Neuronal stem cell (in vitro differentiated cells): ENCODE measurements at regions not wholly inside any gene's neighbourhood (a gene's known extent, or its start where the extent isn't known, plus 50 kb on each side); places are given as distances from the start of the nearest gene placed in this dataset.
"Not testable (repeated sequence)": the region's sequence is repeated elsewhere in the genome, so short reads cannot be mapped to it uniquely, and the experiment has no call there.

Experiments
- DNase-seq: peaks from one replicate; pipeline ENCODE4 v3.0.0-alpha.2; 2013; ENCODE audit warnings: low spot score
- H2AFZ ChIP-seq: one replicate; pipeline ENCODE4 v1.6.1; 2013; ENCODE audit warnings: mild to moderate bottlenecking, low read length, inconsistent platforms
- H2AK5ac ChIP-seq: 2 replicates; pipeline ENCODE4 v1.6.1; 2013; ENCODE audit warnings: low read depth, mild to moderate bottlenecking, inconsistent platforms, low read length, moderate library complexity, mixed read lengths
- H2BK120ac ChIP-seq: 2 replicates; pipeline ENCODE4 v1.6.1; 2013; ENCODE audit warnings: low read depth, mild to moderate bottlenecking, inconsistent platforms, low read length, moderate library complexity, mixed read lengths
- H2BK12ac ChIP-seq: one replicate; pipeline ENCODE4 v1.6.1; 2013; ENCODE audit warnings: low read length, inconsistent platforms
- H2BK15ac ChIP-seq: 2 replicates; pipeline ENCODE4 v1.6.1; 2013; ENCODE audit warnings: mild to moderate bottlenecking, low read length, inconsistent platforms, mixed read lengths
- H2BK5ac ChIP-seq: one replicate; pipeline ENCODE4 v1.6.1; 2013; ENCODE audit warnings: inconsistent platforms, mild to moderate bottlenecking, low read length, moderate library complexity
- H3K14ac ChIP-seq: one replicate; pipeline ENCODE4 v1.6.1; 2013; ENCODE audit warnings: low read length, inconsistent platforms
- H3K18ac ChIP-seq: 2 replicates; pipeline ENCODE4 v1.6.1; 2013; ENCODE audit warnings: low read length, inconsistent platforms
- H3K23ac ChIP-seq: 2 replicates; pipeline ENCODE4 v1.6.1; 2013; ENCODE audit warnings: low read depth, mild to moderate bottlenecking, mixed read lengths, low read length, inconsistent platforms; ENCODE audit not compliant: poor library complexity
- H3K27ac ChIP-seq: replicated peaks from 3 replicates; pipeline ENCODE4 v1.5.1; 2013; ENCODE audit warnings: low read length, inconsistent platforms
- H3K27me3 ChIP-seq, 3 experiments: 2 replicates each; pipeline ENCODE4 v1.6.1; 2013; ENCODE audit warnings: low read length in 3 of 3, mild to moderate bottlenecking in 2 of 3, inconsistent platforms in 1 of 3, low read depth in 1 of 3, mixed read lengths in 1 of 3, moderate library complexity in 1 of 3; ENCODE audit not compliant: control insufficient read depth in 3 of 3, insufficient read depth in 3 of 3
- H3K36me3 ChIP-seq, 2 donors: replicated peaks in 1 of 2; 2 replicates each; pipeline ENCODE4 v1.6.1; 2013; ENCODE audit warnings: low read length in 2 of 2; ENCODE audit not compliant: control insufficient read depth in 2 of 2, insufficient read depth in 2 of 2
- H3K4ac ChIP-seq: 2 replicates; pipeline ENCODE4 v1.6.1; 2013; ENCODE audit warnings: inconsistent platforms, mild to moderate bottlenecking, low read length, moderate library complexity
- H3K4me1 ChIP-seq, 2 donors: 1 replicate in 1 of 2; 2 replicates in 1 of 2; pipeline ENCODE4 v1.6.1; 2013; ENCODE audit warnings: low read length in 2 of 2, low read depth in 1 of 2; ENCODE audit not compliant: control insufficient read depth in 2 of 2, insufficient read depth in 1 of 2
- H3K4me2 ChIP-seq: one replicate; pipeline ENCODE4 v1.6.1; 2013; ENCODE audit warnings: mild to moderate bottlenecking, low read length, inconsistent platforms; ENCODE audit not compliant: insufficient read depth, poor library complexity, severe bottlenecking
- H3K4me3 ChIP-seq, 2 donors: 2 replicates each; pipeline ENCODE4 v1.5.1; 2013; ENCODE audit warnings: low read length in 2 of 2, mild to moderate bottlenecking in 2 of 2, inconsistent platforms in 1 of 2, moderate library complexity in 1 of 2
- H3K79me1 ChIP-seq: one replicate; pipeline ENCODE4 v1.6.1; 2013; ENCODE audit warnings: low read depth, mild to moderate bottlenecking, inconsistent platforms, low read length, moderate library complexity
- H3K9ac ChIP-seq: one replicate; pipeline ENCODE4 v1.6.1; 2013; ENCODE audit warnings: mild to moderate bottlenecking, low read depth, low read length, inconsistent platforms; ENCODE audit not compliant: poor library complexity
- H3K9me3 ChIP-seq, 2 donors: replicated peaks in 1 of 2; 2 replicates each; pipeline versions ENCODE3 to v1.6.1; 2013; ENCODE audit warnings: low read length in 2 of 2, mild to moderate bottlenecking in 2 of 2, inconsistent platforms in 1 of 2, low read depth in 1 of 2, mixed read lengths in 1 of 2, moderate library complexity in 1 of 2; ENCODE audit not compliant: control insufficient read depth in 2 of 2, insufficient read depth in 1 of 2
- H4K8ac ChIP-seq: one replicate; pipeline ENCODE4 v1.6.1; 2013; ENCODE audit warnings: low read depth, mild to moderate bottlenecking, inconsistent platforms, low read length, moderate library complexity
- H4K91ac ChIP-seq: one replicate; pipeline ENCODE4 v1.6.1; 2013; ENCODE audit warnings: low read length, low read depth, mild to moderate bottlenecking, inconsistent platforms; ENCODE audit not compliant: poor library complexity
- WGBS, 2 donors: extraction: QIAGEN DNeasy Blood & Tissue Kit; methylation state at CpG; one replicate each; pipeline ENCODE4 v1.1.7; 2013; ENCODE audit warnings: missing lambda C conversion rate in 2 of 2, mixed read lengths in 1 of 2; ENCODE audit not compliant: insufficient read length in 2 of 2, insufficient replicate concordance in 1 of 2; ENCODE audit errors: extremely low coverage in 2 of 2; 5-methylcytosine and 5-hydroxymethylcytosine counted together

DNA sequence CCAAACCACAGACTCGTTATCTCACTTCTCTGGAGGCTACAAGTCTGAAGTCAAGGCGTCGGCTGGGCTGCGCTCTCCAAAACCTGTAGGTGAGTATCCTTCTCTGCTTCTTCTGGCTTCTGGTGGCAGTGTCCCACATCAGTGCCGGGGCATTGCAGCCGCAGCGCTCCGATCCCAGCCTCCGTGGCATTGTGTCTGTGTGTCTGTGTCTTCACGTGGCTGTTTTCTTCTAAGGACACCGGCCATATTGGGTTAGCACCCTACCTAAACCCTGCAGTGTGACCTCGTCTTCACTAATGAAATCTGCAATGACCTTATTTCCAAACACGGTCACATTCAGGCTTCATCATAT is 584.9 kb upstream of the COBL start:
- H3K36me3 ChIP-seq = no peaks in the 10 kb centered on the region
- H3K4me2 ChIP-seq = no peak overlapping the region
- no peak overlapping the region for H3K4ac ChIP-seq
- H2AK5ac ChIP-seq = no peak overlapping the region
- no peak overlapping the region for H2AFZ ChIP-seq
- H2BK120ac ChIP-seq = no peak overlapping the region
- H4K8ac ChIP-seq = no peak overlapping the region
- no peak overlapping the region for H3K4me3 ChIP-seq
- no peak overlapping the region for H2BK15ac ChIP-seq
- no peak overlapping the region for H2BK12ac ChIP-seq
- no peaks in the 10 kb centered on the region for H3K79me1 ChIP-seq
- H3K27ac ChIP-seq = no peak overlapping the region
- H3K23ac ChIP-seq = no peak overlapping the region
- no peaks in the 10 kb centered on the region for H3K9me3 ChIP-seq
- no peak for DNase-seq
- H3K27me3 ChIP-seq = no peaks in the 10 kb centered on the region
- H2BK5ac ChIP-seq = no peak overlapping the region
- no peaks in the 10 kb centered on the region for H3K4me1 ChIP-seq
- no peak overlapping the region for H3K14ac ChIP-seq
- H4K91ac ChIP-seq = no peak overlapping the region
- no CpG with 5 or more reads among the region's 13 CpGs for WGBS, 2 donors
- H3K18ac ChIP-seq = no peak overlapping the region
- H3K9ac ChIP-seq = no peak overlapping the region

DNA sequence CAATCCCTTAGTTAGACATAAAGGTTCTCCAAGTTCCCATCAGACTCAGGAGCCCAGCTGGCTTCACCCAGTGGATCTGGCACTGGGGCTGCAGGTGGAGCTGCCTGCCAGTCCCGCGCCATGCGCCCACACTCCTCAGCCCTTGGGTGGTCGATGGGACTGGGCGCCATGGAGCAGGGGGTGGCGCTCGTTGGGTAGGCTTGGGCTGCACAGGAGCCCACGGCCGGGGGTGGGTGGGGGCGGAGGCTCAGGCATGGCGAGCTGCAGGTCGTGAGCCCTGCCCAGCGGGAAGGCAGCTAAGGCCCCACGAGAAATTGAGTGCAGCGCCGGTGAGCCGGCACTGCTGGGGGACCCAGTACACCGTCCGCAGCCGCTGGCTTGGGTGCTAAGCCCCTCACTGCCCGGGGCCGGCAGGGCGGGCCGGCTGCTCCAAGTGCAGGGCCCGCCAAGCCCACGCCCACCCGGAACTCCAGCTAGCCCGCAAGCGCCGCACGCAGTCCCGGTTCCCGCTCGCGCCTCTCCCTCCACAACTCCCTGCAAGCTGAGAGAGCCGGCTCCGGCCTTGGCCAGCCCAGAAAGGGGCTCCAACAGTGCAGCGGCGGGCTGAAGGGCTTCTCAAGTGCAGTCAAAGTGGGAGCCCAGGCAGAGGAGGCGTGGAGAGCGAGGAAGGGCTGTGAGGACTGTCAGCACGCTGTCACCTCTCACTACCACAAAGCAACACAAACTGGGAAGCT is 584.3 kb upstream of the COBL start:
- H3K36me3 ChIP-seq, H2AFZ ChIP-seq, H3K14ac ChIP-seq, H2BK12ac ChIP-seq, H3K23ac ChIP-seq, H3K27ac ChIP-seq, H4K91ac ChIP-seq, H2BK15ac ChIP-seq, H3K18ac ChIP-seq, H2BK120ac ChIP-seq, H3K9me3 ChIP-seq, H3K4me1 ChIP-seq, H3K9ac ChIP-seq, H2AK5ac ChIP-seq, H3K79me1 ChIP-seq, H2BK5ac ChIP-seq, H3K4ac ChIP-seq, H4K8ac ChIP-seq, H3K4me3 ChIP-seq, H3K4me2 ChIP-seq, DNase-seq, H3K27me3 ChIP-seq: not testable (repeated sequence)
- WGBS, 2 donors = no CpG with 5 or more reads among the region's 42 CpGs

DNA sequence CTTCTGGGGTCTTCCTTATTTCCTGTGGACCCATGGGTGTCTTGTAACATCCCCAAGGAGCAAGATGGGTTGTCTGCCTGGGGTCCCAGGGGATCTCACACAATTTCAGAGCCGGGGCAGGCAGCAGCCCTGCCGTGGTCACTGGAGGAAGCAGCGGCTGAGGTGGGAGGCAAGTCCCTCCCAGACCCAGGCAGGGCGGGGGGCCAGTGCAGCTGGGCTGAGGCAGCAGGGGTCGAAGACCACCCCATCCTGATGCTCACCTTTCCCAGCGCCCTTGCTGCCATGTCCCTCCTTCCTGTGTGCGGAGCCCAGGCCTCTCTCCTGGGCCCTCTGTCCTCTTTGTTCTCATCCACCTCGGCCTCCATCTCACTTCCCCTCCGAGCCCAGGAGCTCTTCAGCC is 583.0 kb upstream of the COBL start:
- H3K9ac ChIP-seq = no peak overlapping the region
- H2BK15ac ChIP-seq = no peak overlapping the region
- H4K91ac ChIP-seq = no peak overlapping the region
- no peak for DNase-seq
- no peak overlapping the region for H3K4ac ChIP-seq
- no peaks in the 10 kb centered on the region for H3K9me3 ChIP-seq
- peak overlapping the region; percentile 76 for H3K14ac ChIP-seq
- no peak overlapping the region for H2BK120ac ChIP-seq
- no peaks in the 10 kb centered on the region for H3K79me1 ChIP-seq
- H3K23ac ChIP-seq = no peak overlapping the region
- H3K27ac ChIP-seq = no peak overlapping the region
- no CpG with 5 or more reads among the region's 9 CpGs for WGBS, 2 donors
- no peak overlapping the region for H3K4me3 ChIP-seq
- H2AFZ ChIP-seq = peak overlapping the region; percentile 40
- H3K4me1 ChIP-seq = no peaks in the 10 kb centered on the region
- H3K27me3 ChIP-seq = no peaks in the 10 kb centered on the region
- H2AK5ac ChIP-seq = no peak overlapping the region
- peak overlapping the region; percentile 11 for H2BK5ac ChIP-seq
- no peak overlapping the region for H2BK12ac ChIP-seq
- H4K8ac ChIP-seq = no peak overlapping the region
- peak overlapping the region; percentile 83 for H3K18ac ChIP-seq
- H3K36me3 ChIP-seq = no peaks in the 10 kb centered on the region
- H3K4me2 ChIP-seq = no peak overlapping the region

DNA sequence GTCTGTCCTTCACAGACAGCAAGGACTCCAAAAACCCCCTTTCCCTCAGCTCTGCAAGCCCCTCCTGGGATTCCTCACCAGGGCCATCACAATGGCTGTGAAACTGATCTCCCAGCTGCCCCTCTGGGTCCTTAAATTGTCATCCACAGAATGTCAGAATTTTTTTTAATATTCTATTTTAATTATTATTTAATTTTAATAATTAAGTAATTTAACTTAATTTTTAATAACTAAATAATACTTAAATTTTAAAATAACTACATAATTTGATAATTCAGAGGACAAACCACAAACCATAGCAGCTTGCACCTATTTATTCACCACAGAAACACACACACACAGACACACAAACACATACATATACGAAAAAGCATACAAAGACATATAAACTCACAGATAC is 565.8 kb upstream of the COBL start:
- H2AK5ac ChIP-seq = no peak overlapping the region
- no peak overlapping the region for H2BK12ac ChIP-seq
- no peak overlapping the region for H4K91ac ChIP-seq
- WGBS, 2 donors = no CpG with 5 or more reads among the region's 1 CpG
- no peak overlapping the region for H4K8ac ChIP-seq
- no peak overlapping the region for H3K27ac ChIP-seq
- H3K14ac ChIP-seq = no peak overlapping the region
- H2AFZ ChIP-seq = no peak overlapping the region
- H3K79me1 ChIP-seq = no peaks in the 10 kb centered on the region
- H3K27me3 ChIP-seq = no peaks in the 10 kb centered on the region
- no peak overlapping the region for H2BK5ac ChIP-seq
- H2BK120ac ChIP-seq = no peak overlapping the region
- H3K18ac ChIP-seq = no peak overlapping the region
- H3K9me3 ChIP-seq = no peaks in the 10 kb centered on the region
- no peak overlapping the region for H3K4ac ChIP-seq
- H3K4me1 ChIP-seq = peaks cover 4 to 11% of the 10 kb centered on the region in 2 donors
- DNase-seq = no peak
- no peaks in the 10 kb centered on the region for H3K36me3 ChIP-seq
- H2BK15ac ChIP-seq = no peak overlapping the region
- no peak overlapping the region for H3K4me2 ChIP-seq
- H3K23ac ChIP-seq = no peak overlapping the region
- H3K9ac ChIP-seq = no peak overlapping the region
- H3K4me3 ChIP-seq = no peak overlapping the region
